SK-N-MC (cell line): ENCODE measurements at regions not wholly inside any gene's neighbourhood (a gene's known extent, or its start where the extent isn't known, plus 50 kb on each side); places are given as distances from the start of the nearest gene placed in this dataset.

Experiments used
- EZH2 ChIP-seq: fragments of 200-600 bp; sonication (generic); IDR thresholded peaks from one replicate; pipeline ENCODE4 v1.6.1; 2017; ENCODE audit warnings: antibody characterized with exemption
- FOXP2 ChIP-seq: optimal IDR thresholded peaks from 2 replicates; pipeline ENCODE3; 2011; ENCODE audit warnings: mild to moderate bottlenecking, moderate library complexity; ENCODE audit not compliant: insufficient read depth; ENCODE audit errors: extremely low read length, control extremely low read depth
- POLR2AphosphoS5 ChIP-seq: IDR thresholded peaks from 2 replicates; pipeline ENCODE4 v1.6.1; 2012; ENCODE audit warnings: mild to moderate bottlenecking, low read depth, low read length, borderline replicate concordance

GRCh38 chr2:52115750-52116149 lies 1083.8 kb upstream of the NRXN1 start:
- TF ChIP-seq EZH2 = no peak
- TF ChIP-seq FOXP2 = no peak
- no peak for TF ChIP-seq POLR2AphosphoS5
